Fibroblast of skin of abdomen (primary cell): ENCODE measurements at regions not wholly inside any gene's neighbourhood (a gene's known extent, or its start where the extent isn't known, plus 50 kb on each side); places are given as distances from the start of the nearest gene placed in this dataset.

Experiments used
- DNase-seq: peaks from one replicate; pipeline ENCODE4 v3.0.0-alpha.2; 2013

DNA sequence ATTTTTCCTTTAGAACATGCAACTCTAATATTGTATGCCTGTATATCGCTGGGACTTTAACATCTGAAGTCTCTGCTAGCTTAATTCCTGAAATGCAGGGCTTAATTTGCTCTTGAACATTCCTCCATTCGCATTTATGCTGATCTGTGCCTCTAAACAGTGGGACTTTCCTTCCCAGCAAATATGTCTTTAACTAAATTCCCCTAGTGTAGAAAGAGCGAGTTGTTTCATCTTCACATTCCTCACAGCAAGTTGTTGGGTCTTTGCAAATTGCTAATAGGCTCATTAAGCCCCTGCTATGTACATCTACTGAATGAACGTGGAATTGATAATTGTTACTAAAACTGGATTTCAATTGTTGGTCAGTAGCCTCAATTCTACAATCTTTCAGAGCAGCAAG is 118.4 kb upstream of the OBI1 start:
- DNase-seq: no peak

DNA sequence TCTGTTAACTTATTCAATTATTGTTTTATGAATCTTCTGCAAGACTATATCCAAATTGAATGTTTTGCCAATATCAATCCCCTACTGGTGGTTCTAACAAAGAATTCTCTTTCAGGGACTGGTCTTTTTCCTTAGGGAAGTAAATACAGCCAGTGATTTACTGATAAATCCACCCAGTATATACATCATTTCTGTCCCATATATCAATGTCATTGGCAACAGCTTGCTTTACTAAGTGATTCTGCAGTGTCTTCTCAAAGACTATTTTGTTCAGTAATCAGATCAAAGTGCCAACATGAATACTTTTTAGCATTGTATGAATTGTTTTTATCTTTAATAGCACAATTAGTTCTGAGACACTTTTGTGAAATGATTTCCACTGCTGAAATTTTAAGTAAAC is 114.0 kb upstream of the OBI1 start:
- no peak for DNase-seq

DNA sequence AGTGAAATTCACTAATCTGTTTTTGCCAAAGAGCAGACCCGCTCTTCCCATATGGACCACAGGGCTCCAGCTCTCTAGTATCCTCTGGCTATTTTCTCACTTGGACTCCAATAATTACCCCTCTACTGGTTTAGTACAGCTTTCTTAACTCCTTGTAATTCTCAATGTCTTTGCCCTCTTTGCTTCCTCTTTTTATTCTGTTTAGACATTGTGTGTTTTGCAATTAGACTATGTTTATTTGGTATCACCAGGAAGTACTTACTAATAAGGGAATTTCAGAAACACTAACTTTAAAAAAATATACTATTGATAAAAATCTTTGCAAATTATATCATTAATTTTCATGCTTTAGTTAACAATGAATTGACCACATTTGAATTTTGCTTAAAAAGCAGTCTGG is 111.6 kb upstream of the OBI1 start:
- no peak for DNase-seq

DNA sequence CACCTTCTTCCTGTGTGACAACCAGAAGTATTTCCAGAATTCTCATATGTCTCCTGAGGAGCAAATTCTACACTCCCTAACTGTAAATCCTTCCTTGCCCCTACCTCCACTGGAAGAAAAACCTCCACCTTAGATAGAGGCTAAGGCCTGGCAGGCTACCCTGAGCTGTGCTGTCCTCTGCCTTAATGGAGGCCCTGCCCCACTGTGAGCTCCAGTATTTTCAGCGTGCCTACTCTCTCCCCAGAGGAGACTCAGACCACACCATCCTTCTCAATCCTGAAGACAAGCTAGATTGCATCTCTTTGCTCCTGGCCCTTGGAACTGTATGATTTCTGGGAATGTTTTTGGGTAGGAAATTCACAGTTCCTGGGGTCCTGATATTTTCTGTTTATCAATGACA is 110.0 kb upstream of the OBI1 start:
- DNase-seq: no peak

DNA sequence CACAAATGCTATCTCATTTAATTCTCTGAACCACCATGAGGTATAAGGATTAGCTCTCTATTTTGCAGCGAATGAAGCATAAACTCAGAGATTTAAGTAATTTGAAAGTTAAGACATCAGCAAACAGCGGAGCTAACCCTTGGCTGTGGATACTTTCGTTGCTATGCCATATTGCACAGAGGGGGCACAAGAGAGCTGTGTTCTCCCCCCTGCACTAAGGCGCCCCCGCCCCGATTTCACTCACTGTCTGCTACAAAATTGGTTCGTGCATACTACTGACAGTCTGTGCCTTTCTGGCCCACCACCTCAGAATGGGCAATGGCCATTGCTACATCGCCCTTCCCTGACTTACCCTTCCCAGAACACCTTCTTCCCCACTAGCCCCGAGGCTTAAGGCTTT is 105.7 kb upstream of the OBI1 start:
- DNase-seq: no peak

DNA sequence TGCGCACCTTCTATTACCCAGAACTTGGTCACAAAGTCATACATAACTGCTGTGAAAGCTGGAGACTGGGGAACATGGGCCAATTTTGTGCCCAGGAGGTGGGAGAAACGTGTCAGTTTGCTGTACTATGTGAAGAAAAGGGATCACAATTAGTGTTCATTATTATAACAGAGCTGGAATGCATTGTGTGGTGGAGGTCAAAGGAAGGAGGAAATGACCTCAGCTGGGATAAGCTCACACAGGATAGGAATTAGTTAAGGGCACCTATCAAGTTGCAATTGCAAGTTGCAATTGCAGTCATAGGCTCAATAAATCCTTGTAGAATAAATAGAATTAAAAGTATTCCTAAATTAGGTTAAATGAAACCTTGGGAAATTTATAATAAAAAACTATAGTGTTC is 103.9 kb upstream of the OBI1 start:
- no peak for DNase-seq

DNA sequence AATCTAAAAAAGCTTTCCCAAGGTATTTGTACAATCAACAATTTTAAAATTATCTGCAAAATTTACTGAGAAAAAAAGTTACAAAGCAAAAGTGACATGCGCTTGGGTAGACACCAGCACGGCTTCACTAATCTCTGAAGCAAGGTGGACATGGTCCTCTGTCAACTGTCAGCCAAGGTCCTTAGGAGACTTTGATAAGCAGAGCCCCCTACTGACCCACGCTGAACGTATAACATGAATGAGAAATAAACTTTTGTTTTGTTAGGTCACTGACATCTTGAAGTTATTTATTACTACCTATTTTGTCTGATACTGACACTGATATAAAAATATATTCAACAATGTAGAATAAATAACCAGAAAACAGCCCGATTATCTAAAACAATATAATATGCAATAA is 100.7 kb upstream of the OBI1 start:
- no peak for DNase-seq

DNA sequence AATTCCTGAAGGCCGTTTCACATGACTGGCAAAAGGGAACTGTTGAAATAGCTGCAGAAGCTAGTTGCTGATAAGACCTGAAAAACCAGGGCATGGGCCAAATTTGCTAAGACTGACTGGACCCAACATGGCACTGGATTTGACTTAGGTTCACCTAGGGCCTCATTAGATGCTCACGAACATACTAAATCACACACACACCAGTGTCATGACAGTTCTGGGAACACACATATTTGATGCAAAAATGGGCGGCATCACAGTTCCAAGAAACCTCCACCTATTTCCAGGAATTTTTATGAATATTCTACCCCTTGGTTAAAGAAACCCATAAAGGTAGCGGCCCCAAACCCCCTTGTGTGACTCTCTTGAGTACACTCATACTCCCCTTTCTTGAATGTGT is 99.6 kb upstream of the OBI1 start:
- no peak for DNase-seq

DNA sequence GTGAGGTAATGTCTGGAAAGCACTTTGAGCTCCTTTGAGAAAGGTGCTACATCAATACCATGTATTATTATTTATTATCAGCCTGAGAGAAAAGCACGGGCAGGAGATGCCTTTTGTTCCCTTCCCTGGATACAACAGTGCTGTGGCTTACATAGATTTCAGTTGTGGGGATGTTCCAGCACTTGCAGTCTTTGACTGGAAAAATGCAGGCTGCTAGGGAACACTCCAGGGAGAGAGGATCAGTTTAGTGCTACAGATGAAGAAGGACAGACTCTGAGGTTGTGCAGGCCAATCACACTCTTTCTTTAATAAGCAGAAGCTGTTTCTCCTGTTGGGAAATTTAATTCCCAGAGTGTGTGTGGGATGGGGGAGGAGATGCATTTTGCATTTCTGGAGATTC is 94.5 kb upstream of the OBI1 start:
- no peak for DNase-seq

DNA sequence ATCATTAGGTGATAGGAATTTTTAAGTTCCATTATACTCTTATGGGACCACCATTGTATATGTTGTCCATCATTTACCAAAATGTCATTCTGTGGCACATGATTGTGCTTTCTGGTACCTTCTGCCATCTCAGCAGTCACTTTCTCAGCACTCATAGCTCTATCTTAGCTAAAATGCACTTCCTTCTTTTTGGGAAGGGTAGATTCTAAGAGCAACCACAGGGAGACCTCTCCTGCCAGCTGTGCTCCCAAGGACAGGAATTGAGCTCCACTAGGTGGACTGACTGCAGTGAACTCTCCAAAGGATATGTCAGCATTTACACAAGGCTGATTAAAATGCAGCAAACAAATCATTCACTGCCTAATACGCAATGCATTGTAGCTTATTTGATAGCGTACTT is 91.8 kb upstream of the OBI1 start:
- no peak for DNase-seq

DNA sequence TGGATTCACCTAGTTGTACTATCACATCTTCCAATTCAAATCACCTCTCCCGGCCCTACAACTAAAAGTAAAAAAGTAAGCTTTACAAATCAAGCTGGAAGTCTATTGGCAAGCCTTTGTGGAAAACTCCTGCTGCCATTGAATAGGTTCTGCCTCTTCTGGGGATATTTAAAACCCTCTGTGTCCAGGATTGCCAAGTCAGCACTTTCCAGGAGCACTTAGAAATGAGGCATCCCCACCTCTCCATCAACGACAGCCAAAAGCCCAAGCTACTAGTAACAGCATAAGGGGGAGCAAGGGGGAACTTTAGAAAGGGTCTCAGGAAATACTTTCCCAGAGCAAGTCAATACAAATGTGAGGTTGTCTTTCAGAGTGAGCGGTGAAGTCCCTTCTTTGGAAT is 85.0 kb upstream of the OBI1 start:
- DNase-seq: no peak

DNA sequence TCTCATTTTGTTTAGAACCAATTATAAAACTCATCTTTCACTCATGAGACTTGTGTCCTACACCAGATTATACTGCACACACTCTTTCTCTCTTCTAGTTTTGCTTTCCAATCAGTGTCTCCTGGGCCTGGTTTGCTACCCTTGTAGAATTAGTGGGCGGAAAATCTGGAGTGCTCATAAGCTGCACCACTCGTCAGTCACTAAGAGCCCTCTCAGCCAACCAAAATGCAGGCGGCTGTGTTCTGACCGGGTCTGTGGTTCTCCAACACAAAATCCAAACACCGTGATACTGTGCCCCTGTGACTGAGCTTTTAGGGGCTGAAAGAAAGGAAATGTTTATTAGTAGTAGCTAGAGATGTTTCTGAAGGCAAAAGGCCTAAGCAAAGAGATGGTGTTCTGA is 83.7 kb upstream of the OBI1 start:
- no peak for DNase-seq

DNA sequence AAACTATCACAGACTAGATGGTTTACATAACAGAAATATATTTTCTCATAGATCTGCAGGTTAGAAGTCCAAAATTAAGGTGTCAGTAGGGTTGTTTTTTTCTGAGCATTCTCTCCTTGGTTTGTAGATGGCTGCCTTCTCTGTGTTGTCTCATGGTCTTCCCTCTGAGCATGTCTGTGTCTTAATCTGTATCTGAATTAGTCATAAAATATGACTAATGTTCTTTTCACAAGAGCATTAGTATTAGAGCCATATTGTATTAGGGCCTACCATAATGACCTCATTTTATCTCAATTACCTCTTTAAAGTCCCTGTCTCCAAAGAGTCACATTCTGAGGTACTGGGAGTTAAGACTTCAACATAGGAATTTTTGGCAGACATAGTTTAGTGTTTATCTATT is 77.2 kb upstream of the OBI1 start:
- no peak for DNase-seq

DNA sequence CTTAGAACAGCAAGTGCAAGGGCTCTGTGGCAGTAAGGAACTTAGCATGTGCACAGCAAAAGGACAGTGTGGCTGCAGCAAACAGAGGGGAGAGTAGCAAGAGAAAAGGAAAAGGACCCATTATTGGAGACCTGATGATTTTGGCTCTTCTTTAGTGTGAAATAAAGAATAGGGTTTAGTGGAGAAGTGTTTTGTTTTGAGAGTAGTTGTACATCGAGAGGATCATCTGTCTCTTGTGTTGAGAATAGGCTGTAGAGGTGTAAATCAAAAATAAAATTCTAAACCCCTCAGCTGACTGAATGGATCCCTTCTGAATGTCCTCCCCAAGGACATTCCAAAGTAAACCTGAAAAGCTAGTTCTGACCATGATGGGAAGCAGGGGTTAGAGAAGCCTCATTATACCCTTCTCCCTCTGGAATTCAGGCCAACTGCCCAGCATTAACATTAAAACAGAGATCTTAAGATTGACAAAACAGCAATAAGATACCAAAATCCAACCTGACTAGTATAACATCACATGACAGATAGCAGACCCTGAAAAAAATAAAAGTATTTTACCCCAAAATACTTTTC is 73.6 kb upstream of the OBI1 start:
- DNase-seq: no peak

DNA sequence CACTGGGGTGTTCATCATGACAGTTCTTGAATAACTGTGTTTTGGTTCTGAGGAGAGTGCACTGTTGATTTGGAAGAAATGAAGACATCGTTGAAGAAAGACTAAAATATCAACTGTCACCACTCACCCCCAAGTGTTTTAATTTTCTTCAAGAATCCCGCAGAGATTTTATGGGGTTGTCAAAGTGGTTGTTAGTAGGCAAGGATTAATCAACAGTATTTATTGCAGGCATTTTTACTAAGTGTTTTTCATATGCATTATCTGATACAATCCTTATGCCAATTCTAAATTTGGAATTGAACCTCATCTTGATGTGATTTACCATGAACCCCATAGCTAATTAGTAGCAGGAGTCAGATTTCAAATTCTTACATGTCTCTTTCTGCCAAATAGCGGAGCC is 63.7 kb upstream of the OBI1 start:
- no peak for DNase-seq

DNA sequence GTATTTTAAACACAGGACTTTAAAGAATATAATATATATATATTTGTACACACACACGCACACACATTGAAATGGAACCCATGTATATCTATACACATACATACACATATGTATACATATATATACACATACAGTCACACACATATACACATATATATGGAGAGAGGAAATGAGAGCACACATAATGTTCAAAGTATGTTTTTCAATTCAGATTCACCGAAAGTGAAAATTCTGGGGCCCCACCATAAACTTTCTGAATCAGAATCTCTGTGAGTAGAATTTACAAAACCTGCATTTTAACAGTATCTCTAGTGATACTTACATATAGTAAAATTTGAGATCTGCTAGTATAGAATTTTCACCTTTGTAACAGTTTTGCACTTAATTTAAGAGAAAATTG is 60.4 kb upstream of the OBI1 start:
- no peak for DNase-seq

DNA sequence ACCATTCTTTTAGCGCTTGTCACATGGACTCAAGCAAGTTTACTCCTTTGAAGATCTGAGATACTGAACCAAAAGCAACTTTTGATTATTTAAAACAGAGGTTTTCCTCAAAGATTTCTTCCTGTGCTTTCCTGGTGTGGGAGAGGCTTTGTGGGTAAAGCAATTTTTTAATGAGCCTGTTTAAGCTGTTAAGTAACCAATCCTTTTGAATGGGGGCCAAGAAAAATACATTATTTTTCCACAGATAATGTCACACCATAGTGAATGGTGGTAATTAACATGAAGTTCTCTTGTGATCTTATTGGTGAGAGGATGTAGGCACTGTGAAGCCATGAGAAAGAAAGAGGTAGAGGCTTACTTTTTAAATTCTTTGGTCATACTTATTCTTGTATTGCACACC is 55.8 kb upstream of the OBI1 start:
- DNase-seq: no peak

DNA sequence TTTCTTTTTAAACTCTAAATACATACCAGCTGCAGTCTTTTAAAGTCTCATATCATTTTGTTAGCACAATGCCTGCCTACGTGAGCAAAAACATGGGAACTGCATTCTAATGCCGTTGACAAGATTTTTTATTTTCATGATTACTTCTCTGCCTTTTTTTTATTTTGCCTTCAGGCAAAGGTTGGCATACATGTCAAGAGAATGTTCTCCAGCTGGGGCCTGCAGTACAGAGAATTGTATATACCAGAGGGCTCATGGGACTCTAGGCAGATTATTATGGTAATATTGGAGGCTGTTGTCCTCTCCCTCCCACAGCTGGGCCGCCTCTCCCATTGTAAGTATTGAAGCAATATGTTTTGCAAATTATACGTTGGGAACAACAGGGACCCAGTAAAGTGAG is 53.9 kb upstream of the OBI1 start:
- no peak for DNase-seq

DNA sequence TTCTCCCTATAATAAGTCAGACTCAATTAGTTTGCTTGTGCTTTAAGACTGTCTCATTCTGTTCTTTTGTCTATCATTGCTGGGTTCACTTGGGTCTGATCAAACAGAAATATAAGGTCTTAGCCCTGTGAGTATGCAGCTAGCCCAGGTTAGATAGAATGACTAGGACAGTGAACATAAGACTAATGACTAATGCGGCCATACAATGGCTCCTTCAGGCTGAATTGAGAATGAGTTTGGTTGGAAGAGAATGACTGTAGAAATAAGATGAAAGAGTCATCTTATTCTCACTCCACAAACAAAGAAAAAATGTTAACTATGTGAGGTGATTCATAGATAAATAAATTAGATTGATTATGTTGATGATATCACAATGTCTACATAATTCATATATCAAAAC is 50.1 kb upstream of the OBI1 start:
- no peak for DNase-seq
